Astrocyte (in vitro differentiated cells and primary cell): ENCODE measurements at regions not wholly inside any gene's neighbourhood (a gene's known extent, or its start where the extent isn't known, plus 50 kb on each side); places are given as distances from the start of the nearest gene placed in this dataset.

Experiments used
- DNase-seq: peaks from one replicate; pipeline ENCODE4 v3.0.0-alpha.2; 2010; ENCODE audit warnings: low read depth
- FAIRE-seq: peaks from 2 replicates; lab custom pipeline; 2011; peaks lifted over from hg19 to GRCh38; lab: Jason Lieb, UNC
- H2AFZ ChIP-seq: 2 replicates; pipeline ENCODE4 v1.6.0; 2012; ENCODE audit warnings: low read depth, low read length, inconsistent platforms
- H3K27ac ChIP-seq: 2 replicates; pipeline ENCODE4 v1.5.1; 2011; ENCODE audit warnings: low read depth, low read length, inconsistent platforms
- H3K27me3 ChIP-seq: 2 replicates; pipeline ENCODE4 v1.6.0; 2011; ENCODE audit warnings: low read length, inconsistent platforms; ENCODE audit not compliant: insufficient read depth
- H3K36me3 ChIP-seq: 2 replicates; pipeline ENCODE4 v1.5.1; 2011; ENCODE audit warnings: low read length, inconsistent platforms; ENCODE audit not compliant: insufficient read depth
- H3K4me1 ChIP-seq: 2 replicates; pipeline ENCODE4 v1.5.1; 2011; ENCODE audit warnings: low read length, inconsistent platforms; ENCODE audit not compliant: insufficient read depth
- H3K4me2 ChIP-seq: 2 replicates; pipeline ENCODE4 v1.6.0; 2012; ENCODE audit warnings: low read length, inconsistent platforms
- H3K4me3 ChIP-seq: 2 replicates; pipeline ENCODE4 v1.5.1; 2011; ENCODE audit warnings: low read depth, mild to moderate bottlenecking, low read length, inconsistent platforms; ENCODE audit not compliant: insufficient read depth
- H3K79me2 ChIP-seq: 2 replicates; pipeline ENCODE4 v1.6.0; 2012; ENCODE audit warnings: mild to moderate bottlenecking, low read length, inconsistent platforms; ENCODE audit not compliant: insufficient read depth
- H3K9ac ChIP-seq: 2 replicates; pipeline ENCODE4 v1.6.0; 2012; ENCODE audit warnings: mild to moderate bottlenecking, low read length, inconsistent platforms
- H3K9me3 ChIP-seq: 2 replicates; pipeline ENCODE4 v1.5.1; 2012; ENCODE audit warnings: low read depth, mild to moderate bottlenecking, low read length, inconsistent platforms; ENCODE audit not compliant: insufficient read depth
- H4K20me1 ChIP-seq: 2 replicates; pipeline ENCODE4 v1.6.0; 2012; ENCODE audit warnings: low read length, inconsistent platforms; ENCODE audit not compliant: insufficient read depth
- H3K27ac Mint-ChIP-seq: one replicate; pipeline ENCODE4 v1.8.0; 2021; ENCODE audit warnings: mild to moderate bottlenecking, mixed read lengths; ENCODE audit not compliant: unreplicated experiment
- H3K27me3 Mint-ChIP-seq: one replicate; pipeline ENCODE4 v1.8.0; 2021; ENCODE audit warnings: low read depth, mixed read lengths; ENCODE audit not compliant: unreplicated experiment
- H3K36me3 Mint-ChIP-seq: one replicate; pipeline ENCODE4 v1.8.0; 2021; ENCODE audit warnings: low read depth, mixed read lengths; ENCODE audit not compliant: unreplicated experiment
- H3K4me1 Mint-ChIP-seq: one replicate; pipeline ENCODE4 v1.8.0; 2021; ENCODE audit warnings: low read depth, mixed read lengths; ENCODE audit not compliant: unreplicated experiment
- H3K4me3 Mint-ChIP-seq: one replicate; pipeline ENCODE4 v1.8.0; 2021; ENCODE audit warnings: mild to moderate bottlenecking, moderate library complexity, mixed read lengths; ENCODE audit not compliant: unreplicated experiment
- H3K9me3 Mint-ChIP-seq: one replicate; pipeline ENCODE4 v1.8.0; 2021; ENCODE audit warnings: mild to moderate bottlenecking, mixed read lengths; ENCODE audit not compliant: unreplicated experiment
- EZH2 ChIP-seq: IDR thresholded peaks from 2 replicates; pipeline ENCODE4 v1.6.1; 2012; ENCODE audit warnings: mild to moderate bottlenecking, low read length, inconsistent platforms; ENCODE audit not compliant: insufficient read depth
- TF ChIP-seq, protein P1 (sequence below): IDR thresholded peaks from 2 replicates; pipeline ENCODE4 v1.5.1; 2011; ENCODE audit warnings: low read depth, mild to moderate bottlenecking, inconsistent platforms, low read length, moderate library complexity; ENCODE audit not compliant: insufficient read depth

DNA sequence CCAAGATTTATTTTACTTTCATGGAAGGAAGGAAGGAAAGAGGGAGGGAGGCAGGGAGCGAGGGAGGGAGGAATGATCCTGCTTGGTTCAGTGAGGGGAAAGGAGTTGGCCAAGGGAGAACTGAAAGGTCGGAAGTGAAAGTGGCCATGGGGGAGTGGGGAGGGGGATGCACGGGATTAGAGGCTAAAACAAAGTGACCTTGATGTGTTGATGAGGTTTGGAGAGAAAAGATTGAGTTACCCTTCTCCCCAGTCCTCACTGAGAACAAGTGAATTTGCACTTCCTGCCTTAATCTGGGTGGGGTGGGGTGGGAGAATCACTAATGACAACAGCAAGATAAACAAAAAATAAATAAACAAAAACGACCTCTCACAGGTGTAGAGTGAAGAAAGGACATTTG, 212.0 kb upstream of the TLE3 start:
- H3K9me3 Mint-ChIP-seq, result peaks cover 1% of the 10 kb centered on the region
- Histone ChIP-seq H3K9ac (no peak overlapping the region), H3K9me3 (no peaks in the 10 kb centered on the region), H3K27ac (no peak overlapping the region), H3K79me2 (no peaks in the 10 kb centered on the region), H3K27me3 (peaks cover 23% of the 10 kb centered on the region), H2AFZ (no peak overlapping the region), H3K4me2 (no peak overlapping the region), H3K4me3 (no peak overlapping the region), H4K20me1 (no peaks in the 10 kb centered on the region), H3K4me1 (no peaks in the 10 kb centered on the region), H3K36me3 (no peaks in the 10 kb centered on the region)
- no peaks in the 10 kb centered on the region for H3K4me1 Mint-ChIP-seq
- H3K27ac Mint-ChIP-seq, result no peak overlapping the region
- H3K4me3 Mint-ChIP-seq, result no peak overlapping the region
- TF ChIP-seq, protein P1, sequence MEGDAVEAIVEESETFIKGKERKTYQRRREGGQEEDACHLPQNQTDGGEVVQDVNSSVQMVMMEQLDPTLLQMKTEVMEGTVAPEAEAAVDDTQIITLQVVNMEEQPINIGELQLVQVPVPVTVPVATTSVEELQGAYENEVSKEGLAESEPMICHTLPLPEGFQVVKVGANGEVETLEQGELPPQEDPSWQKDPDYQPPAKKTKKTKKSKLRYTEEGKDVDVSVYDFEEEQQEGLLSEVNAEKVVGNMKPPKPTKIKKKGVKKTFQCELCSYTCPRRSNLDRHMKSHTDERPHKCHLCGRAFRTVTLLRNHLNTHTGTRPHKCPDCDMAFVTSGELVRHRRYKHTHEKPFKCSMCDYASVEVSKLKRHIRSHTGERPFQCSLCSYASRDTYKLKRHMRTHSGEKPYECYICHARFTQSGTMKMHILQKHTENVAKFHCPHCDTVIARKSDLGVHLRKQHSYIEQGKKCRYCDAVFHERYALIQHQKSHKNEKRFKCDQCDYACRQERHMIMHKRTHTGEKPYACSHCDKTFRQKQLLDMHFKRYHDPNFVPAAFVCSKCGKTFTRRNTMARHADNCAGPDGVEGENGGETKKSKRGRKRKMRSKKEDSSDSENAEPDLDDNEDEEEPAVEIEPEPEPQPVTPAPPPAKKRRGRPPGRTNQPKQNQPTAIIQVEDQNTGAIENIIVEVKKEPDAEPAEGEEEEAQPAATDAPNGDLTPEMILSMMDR, result no peak
- no peak for TF ChIP-seq EZH2
- FAIRE-seq, result no peak
- DNase-seq, result no peak
- no peaks in the 10 kb centered on the region for H3K36me3 Mint-ChIP-seq
- H3K27me3 Mint-ChIP-seq, result peaks cover 36% of the 10 kb centered on the region

DNA sequence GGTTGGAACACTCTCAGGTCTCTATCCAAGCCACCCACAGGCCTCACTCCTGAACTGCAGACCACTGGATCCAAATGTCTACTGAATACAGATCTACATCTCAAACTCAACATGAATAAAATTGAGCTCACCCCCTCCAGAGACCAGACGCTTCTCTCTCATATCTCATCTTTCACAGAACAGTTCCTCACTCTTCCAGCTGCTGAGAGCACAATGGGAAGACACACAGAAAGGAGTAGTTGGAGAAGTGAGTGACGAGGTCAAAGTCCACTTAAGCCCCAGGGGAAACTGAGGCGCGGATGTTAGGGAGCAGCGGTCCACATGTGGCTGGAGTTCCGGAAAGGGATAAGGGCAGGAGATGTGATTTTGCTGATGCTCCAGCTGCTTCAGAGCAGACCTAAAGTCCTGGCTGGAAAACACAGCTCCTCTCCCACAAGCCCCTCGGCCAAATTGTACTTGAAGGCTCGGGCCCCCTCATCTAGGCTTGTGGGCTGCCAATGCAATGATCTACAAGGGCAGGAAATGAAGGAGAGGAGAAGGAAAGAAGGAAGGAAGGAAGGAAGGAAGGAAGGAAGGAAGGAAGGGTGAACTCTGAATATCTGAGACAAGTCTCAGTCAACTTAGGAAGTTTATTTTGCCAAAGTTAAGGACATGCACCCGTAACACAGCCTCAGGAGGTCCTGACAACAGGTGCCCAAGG, 211.2 kb upstream of the TLE3 start:
- H4K20me1 ChIP-seq, result no peaks in the 10 kb centered on the region
- no peak overlapping the region for H3K4me3 ChIP-seq
- no peak for FAIRE-seq
- no peaks in the 10 kb centered on the region for H3K79me2 ChIP-seq
- H2AFZ ChIP-seq, result no peak overlapping the region
- H3K9me3 Mint-ChIP-seq, result peaks cover 1% of the 10 kb centered on the region
- H3K27me3 ChIP-seq, result peaks cover 23% of the 10 kb centered on the region
- TF ChIP-seq, protein P1, result no peak
- no peak for TF ChIP-seq EZH2
- peaks cover 36% of the 10 kb centered on the region for H3K27me3 Mint-ChIP-seq
- H3K27ac Mint-ChIP-seq, result no peak overlapping the region
- H3K4me3 Mint-ChIP-seq, result no peak overlapping the region
- no peak overlapping the region for H3K27ac ChIP-seq
- no peak overlapping the region for H3K9ac ChIP-seq
- H3K4me2 ChIP-seq, result no peak overlapping the region
- no peak for DNase-seq
- no peaks in the 10 kb centered on the region for H3K9me3 ChIP-seq
- H3K4me1 ChIP-seq, result no peaks in the 10 kb centered on the region
- H3K4me1 Mint-ChIP-seq, result no peaks in the 10 kb centered on the region
- H3K36me3 Mint-ChIP-seq, result no peaks in the 10 kb centered on the region
- H3K36me3 ChIP-seq, result no peaks in the 10 kb centered on the region

DNA sequence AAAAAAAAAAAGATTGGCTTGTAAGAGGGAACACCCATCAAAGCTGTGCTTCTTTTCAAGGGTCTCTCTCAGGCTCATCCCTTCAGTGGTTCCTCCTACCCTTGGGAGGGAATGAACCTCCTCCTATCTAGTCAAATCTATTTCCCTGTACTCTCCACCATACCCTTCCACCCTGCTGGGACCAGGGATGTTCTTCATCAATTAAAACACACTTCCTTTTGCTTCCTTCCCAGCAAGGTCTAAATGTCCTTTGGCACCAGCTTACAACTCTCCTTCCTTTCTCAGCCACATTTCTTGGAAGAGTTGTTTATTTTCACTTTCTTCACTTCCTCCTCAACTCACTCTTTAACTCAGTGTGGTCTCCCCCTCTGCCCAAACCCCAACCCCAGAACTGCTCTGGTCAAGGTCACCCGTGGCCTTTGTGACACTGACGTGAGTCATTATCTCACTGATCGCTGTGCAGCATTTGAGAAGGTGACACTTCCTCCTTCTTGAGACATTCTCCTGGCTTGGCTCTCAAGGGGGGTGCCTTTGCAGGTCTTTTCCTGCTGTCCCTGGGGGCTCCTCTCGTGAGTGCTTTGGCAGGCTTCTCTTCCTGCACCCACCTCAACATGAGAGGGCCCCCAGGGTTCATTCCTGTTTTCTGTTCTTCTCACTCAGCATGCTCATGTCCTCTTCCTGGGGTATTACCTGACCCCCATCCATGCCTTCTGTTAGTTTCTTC, 210.5 kb upstream of the TLE3 start:
- Histone ChIP-seq H3K27me3 (peaks cover 23% of the 10 kb centered on the region), H3K4me2 (no peak overlapping the region), H3K4me3 (no peak overlapping the region), H3K4me1 (no peaks in the 10 kb centered on the region), H3K9me3 (no peaks in the 10 kb centered on the region), H3K9ac (no peak overlapping the region), H3K27ac (no peak overlapping the region), H3K79me2 (no peaks in the 10 kb centered on the region), H3K36me3 (no peaks in the 10 kb centered on the region), H2AFZ (no peak overlapping the region), H4K20me1 (no peaks in the 10 kb centered on the region)
- H3K36me3 Mint-ChIP-seq, result no peaks in the 10 kb centered on the region
- no peak for DNase-seq
- no peaks in the 10 kb centered on the region for H3K4me1 Mint-ChIP-seq
- peaks cover 1% of the 10 kb centered on the region for H3K9me3 Mint-ChIP-seq
- no peak for TF ChIP-seq EZH2
- TF ChIP-seq, protein P1, result no peak
- no peak overlapping the region for H3K4me3 Mint-ChIP-seq
- peaks cover 36% of the 10 kb centered on the region for H3K27me3 Mint-ChIP-seq
- H3K27ac Mint-ChIP-seq, result peak overlapping the region; percentile 23
- no peak for FAIRE-seq
